SH-SY5Y (cell line): ENCODE measurements at regions not wholly inside any gene's neighbourhood (a gene's known extent, or its start where the extent isn't known, plus 50 kb on each side); places are given as distances from the start of the nearest gene placed in this dataset.

Source experiments
- GATA2 ChIP-seq: IDR thresholded peaks from 2 replicates; pipeline ENCODE4 v1.6.1; 2011; ENCODE audit warnings: mild to moderate bottlenecking, low read depth, low read length
- GATA3 ChIP-seq: IDR thresholded peaks from 2 replicates; pipeline ENCODE4 v1.6.1; 2011; ENCODE audit warnings: low read depth, mild to moderate bottlenecking, low read length, moderate library complexity

- TF ChIP-seq GATA3, result 0 out of 2 replicates have a peak, but pooled peaks have one; percentile 38
- peak; percentile 86 for TF ChIP-seq GATA2
Measured at GRCh38 chr18:42298759-42299675, 344.0 kb downstream of the PIK3C3 start.

DNA sequence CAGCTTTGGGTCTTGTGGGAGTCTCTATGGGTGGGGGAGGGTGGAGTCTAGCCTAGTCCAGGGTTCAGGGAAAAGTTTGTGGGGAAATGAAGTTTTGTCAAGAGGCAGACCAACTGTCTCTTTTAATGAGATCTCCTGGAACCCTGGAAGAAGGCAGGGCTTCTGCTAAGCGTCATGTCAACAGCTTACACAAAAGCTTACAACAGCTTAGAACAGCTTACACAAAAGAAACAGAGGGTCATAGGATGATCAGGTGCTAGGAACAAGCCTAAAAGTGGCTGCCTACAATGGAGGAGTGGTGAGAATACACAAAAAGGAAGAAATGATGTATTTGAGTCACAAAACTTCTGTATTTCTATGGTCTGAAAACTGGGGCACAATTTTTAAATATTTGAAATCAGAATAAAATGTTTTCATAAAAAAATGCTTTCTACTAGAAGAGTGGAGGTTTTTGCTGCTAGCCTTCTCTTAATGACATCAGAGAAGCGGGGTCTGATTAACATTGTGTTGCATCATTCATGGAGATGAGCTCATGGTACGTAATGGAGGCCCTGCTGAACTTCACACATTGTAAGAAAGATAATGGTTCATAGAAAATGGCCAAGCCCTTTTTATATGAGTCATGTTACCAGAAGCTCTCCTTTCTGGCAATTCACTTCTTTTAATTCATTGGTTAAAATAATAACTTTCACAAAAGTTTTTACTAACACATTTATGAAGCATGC is 351.0 kb downstream of the PIK3C3 start:
- no peak for TF ChIP-seq GATA2
- no peak for TF ChIP-seq GATA3

- no peak for TF ChIP-seq GATA2
- no peak for TF ChIP-seq GATA3
Measured at GRCh38 chr18:42306594-42306980, 351.6 kb downstream of the PIK3C3 start.

DNA sequence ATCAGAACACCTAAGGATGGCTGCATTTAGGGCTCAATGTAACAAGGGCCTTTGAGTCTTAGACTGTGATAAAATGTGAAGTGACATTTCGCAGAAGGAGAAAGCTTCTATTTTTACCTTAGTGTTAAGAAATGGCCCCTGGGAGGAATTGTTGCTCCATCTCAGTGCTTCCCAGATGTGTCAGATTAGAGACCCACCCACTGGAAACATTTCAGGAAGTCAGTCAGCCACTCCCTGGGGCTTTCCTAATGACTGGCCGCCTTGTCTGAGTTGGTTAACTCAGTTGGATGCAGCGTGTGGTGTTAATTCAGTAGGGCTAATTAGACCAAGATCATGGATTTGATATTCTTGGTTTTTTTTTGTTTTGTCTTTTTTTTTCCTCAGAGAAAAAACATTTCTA is 355.9 kb downstream of the PIK3C3 start:
- TF ChIP-seq GATA2, result no peak

- TF ChIP-seq GATA3 (no peak), GATA2 (no peak)
Measured at GRCh38 chr18:42326752-42327151, 371.7 kb downstream of the PIK3C3 start.

DNA sequence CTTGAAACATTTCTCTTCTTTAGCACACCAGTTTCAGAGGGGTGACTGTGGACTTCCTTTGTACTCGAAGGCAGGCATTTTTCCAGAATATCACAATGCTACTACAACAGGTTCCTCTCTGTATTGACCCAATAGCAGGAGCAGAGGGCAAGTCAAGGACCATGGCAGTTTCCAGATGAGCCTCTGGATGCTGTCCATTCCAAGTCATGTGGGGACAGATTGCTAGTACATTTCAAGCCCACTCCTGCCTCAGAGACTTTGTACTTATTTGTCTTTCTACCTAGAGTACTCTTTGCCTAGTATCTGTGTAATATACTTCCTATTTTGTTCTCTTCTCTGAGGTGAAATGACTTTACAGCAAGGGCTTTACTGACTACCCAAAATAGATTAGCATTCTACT is 373.9 kb downstream of the PIK3C3 start:
- TF ChIP-seq GATA3, result no peak
- no peak for TF ChIP-seq GATA2

- no peak for TF ChIP-seq GATA3
- TF ChIP-seq GATA2, result no peak
Measured at GRCh38 chr18:42330296-42330695, 375.3 kb downstream of the PIK3C3 start.

DNA sequence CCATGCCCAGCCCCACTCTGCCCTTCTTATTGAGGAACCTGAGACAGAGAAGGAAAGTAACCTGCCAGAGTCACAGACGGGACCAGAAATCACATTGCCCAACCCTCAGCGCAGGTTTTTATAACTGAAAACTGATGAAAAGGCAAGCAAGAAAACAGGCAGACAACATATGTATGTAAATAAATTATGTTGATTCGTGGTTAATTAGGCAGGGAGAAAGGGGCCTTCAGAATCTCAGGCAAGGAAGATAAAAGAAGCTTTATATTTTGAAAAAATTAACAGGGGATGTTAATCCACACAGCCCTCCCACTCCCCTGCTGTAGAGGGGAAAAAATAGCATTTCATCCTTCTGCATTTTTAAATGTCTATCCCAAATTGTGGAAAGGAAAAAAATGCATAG is 378.5 kb downstream of the PIK3C3 start:
- TF ChIP-seq GATA2 (no peak), GATA3 (no peak)

GRCh38 chr18:42334931-42335330 is 379.9 kb downstream of the PIK3C3 start:
- TF ChIP-seq GATA3 (no peak), GATA2 (no peak)

GRCh38 chr18:42336139-42336538 is 381.1 kb downstream of the PIK3C3 start:
- TF ChIP-seq GATA3 (no peak), GATA2 (no peak)

GRCh38 chr18:42338683-42339082 is 383.6 kb downstream of the PIK3C3 start:
- no peak for TF ChIP-seq GATA3
- no peak for TF ChIP-seq GATA2

DNA sequence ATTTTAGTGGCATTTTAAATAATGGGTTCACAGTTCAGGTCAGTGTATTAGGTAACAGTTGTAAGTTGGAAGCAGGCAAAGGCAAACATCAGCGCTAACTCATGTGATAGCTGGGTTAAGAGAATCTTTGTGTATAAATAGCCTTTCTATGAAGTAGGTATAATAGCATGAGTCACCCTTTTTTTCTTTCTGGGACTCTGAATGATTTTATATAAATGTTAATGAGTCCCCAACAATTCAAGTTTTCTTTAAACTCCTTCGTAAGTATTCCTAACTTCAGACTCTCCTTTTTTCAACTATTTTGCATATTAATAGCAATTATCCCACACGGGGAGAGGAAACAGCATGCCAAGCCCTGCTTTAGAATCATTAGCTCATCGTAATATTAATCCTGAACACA is 384.3 kb downstream of the PIK3C3 start:
- no peak for TF ChIP-seq GATA2
- TF ChIP-seq GATA3, result no peak

DNA sequence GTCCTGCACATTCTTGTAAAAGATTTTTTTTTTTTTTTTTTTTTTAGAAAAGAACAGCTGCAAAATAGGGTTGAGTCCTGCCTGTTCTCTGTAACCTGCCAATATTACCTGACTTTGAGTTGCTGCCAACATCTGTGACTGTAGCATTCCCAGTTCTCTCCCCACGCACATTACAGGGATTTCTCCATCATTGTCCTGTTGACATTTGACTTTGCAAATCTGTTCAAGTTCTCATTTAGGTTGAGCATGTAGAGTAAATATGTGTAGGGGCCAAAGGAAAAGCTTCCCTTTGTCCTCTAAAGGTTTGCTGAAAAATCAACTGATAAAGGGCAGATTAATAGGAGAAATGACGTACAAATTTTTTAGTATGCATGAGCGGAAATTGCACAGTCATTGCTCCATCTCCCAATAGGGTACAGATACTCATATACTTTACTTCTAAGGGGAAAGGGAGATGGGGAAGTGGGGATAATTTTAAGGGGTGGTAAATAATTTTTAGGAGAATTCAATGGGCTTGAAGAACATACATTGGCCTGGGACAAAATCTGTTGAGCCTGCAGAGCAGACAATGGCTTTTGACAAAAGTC is 385.5 kb downstream of the PIK3C3 start:
- TF ChIP-seq GATA3 (no peak), GATA2 (no peak)

DNA sequence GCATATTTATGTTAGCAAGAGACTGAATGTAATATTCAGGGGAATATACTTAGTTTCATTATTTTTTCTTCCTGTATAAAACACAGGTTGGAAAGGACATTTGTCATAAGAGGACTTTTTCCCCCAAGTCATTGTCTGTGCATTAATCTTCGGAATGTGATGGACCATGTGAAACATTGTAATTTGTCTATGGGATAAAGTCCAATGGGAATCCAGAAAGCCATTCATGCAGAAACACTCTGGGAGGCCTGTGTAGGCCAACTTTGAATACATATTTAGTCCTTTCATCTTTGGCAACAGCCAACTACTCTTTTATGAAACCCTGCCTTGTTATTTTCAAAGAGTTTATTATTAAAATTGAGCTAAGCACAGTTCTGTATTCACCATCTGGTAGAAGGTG is 386.4 kb downstream of the PIK3C3 start:
- TF ChIP-seq GATA3, result no peak
- no peak for TF ChIP-seq GATA2
